Testis (tissue), 2 donors: ENCODE measurements at regions not wholly inside any gene's neighbourhood (a gene's known extent, or its start where the extent isn't known, plus 50 kb on each side); places are given as distances from the start of the nearest gene placed in this dataset.

Experiments used
- DNase-seq: peaks from one replicate; pipeline ENCODE4 v3.0.0-alpha.2; 2019
- H3K27ac ChIP-seq, 2 donors: fragments of 200-600 bp; sonication (generic); one replicate each; pipeline ENCODE4 v1.5.1; 2019
- H3K27me3 ChIP-seq: fragments of 200-600 bp; sonication (generic); one replicate; pipeline ENCODE4 v1.5.1; 2019
- H3K36me3 ChIP-seq: fragments of 200-600 bp; sonication (generic); one replicate; pipeline ENCODE4 v1.5.1; 2017; ENCODE audit warnings: low read depth; ENCODE audit errors: missing control alignments
- H3K4me1 ChIP-seq: fragments of 200-600 bp; sonication (generic); one replicate; pipeline ENCODE4 v1.5.1; 2019
- H3K4me3 ChIP-seq, 2 donors: fragments of 200-600 bp; sonication (generic); one replicate each; pipeline ENCODE4 v1.5.1; 2017 to 2019
- H3K9me3 ChIP-seq: fragments of 200-600 bp; sonication (generic); one replicate; pipeline ENCODE4 v1.5.1; 2017
- POLR2A ChIP-seq: fragments of 450-650 bp; IDR thresholded peaks from one replicate; pipeline ENCODE4 v1.6.1; 2017; ENCODE audit warnings: antibody characterized with exemption, mild to moderate bottlenecking, moderate library complexity
- WGBS, 2 donors: methylation state at CpG; one replicate each; pipeline ENCODE4 v1.1.5; 2018; 5-methylcytosine and 5-hydroxymethylcytosine counted together
- intact Hi-C: fragments of 100-400 bp; cut with DNase I; formaldehyde crosslinking; loops from one replicate; pipeline ENCODE4 v1.15.1; 2023; ENCODE audit warnings: low total_unique reads
- TF ChIP-seq, protein P1 (sequence below), 3 experiments: fragments of 450-650 bp in 2 of 3; fragments of 200-600 bp in 1 of 3; sonication (generic) in 1 of 3; IDR thresholded peaks; one replicate each; pipeline ENCODE4 v1.5.1; 2016 to 2019; ENCODE audit warnings: antibody characterized with exemption in 3 of 3, mild to moderate bottlenecking in 2 of 3, moderate library complexity in 1 of 3

DNA sequence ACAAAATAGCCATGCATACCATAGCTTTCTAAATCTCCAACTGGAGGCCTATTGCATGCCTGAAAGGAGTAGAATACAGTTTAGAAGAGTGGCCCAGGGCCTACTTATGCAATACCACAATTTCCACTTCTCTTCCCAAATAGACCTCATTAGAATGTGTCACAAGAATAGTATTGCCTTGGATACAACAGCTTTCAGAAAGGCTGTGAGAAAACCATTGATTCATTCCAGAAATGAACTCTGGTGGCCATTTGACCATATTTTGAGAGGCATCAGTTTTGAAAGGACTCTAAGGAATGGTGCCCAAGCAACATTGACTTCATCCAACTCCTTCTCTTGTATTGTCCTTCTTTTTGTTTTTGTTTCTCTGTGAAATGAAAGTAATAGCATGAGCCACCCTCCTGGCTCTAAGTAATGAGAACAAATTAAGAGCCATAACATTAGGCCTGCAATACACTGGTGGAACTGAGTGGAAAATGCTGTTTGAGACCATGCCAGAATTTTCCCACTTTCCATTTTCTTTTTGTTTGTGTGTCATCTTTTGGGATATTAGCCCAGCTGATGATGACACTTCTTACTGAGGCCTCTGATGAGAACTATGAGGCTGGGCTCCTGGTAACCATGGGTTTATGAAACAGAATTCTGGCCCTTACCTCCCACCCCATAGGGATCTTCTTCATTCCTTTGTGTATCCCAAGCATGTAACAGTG, 90.2 kb downstream of the TMEM174 start:
- Histone ChIP-seq H3K36me3 (no peaks in the 10 kb centered on the region), H3K27ac (no peak overlapping the region), H3K4me3 (no peak overlapping the region), H3K9me3 (no peaks in the 10 kb centered on the region), H3K4me1 (no peaks in the 10 kb centered on the region), H3K27me3 (no peaks in the 10 kb centered on the region)
- no peak for DNase-seq
- intact Hi-C loops, result no loop called here
- TF ChIP-seq POLR2A, result no peak

GRCh38 chr5:73256862-73257261, 83.9 kb downstream of the TMEM174 start:
- H3K9me3 ChIP-seq, result no peaks in the 10 kb centered on the region
- H3K4me3 ChIP-seq, result no peak overlapping the region
- no peaks in the 10 kb centered on the region for H3K27me3 ChIP-seq
- H3K4me1 ChIP-seq, result no peaks in the 10 kb centered on the region
- DNase-seq, result no peak
- intact Hi-C loops, result no loop called here
- no peaks in the 10 kb centered on the region for H3K36me3 ChIP-seq
- no peak overlapping the region for H3K27ac ChIP-seq
- 87 to 89% methylated on average over 1 of the region's 1 CpG for WGBS, 2 donors
- no peak for TF ChIP-seq POLR2A
- TF ChIP-seq, protein P1, sequence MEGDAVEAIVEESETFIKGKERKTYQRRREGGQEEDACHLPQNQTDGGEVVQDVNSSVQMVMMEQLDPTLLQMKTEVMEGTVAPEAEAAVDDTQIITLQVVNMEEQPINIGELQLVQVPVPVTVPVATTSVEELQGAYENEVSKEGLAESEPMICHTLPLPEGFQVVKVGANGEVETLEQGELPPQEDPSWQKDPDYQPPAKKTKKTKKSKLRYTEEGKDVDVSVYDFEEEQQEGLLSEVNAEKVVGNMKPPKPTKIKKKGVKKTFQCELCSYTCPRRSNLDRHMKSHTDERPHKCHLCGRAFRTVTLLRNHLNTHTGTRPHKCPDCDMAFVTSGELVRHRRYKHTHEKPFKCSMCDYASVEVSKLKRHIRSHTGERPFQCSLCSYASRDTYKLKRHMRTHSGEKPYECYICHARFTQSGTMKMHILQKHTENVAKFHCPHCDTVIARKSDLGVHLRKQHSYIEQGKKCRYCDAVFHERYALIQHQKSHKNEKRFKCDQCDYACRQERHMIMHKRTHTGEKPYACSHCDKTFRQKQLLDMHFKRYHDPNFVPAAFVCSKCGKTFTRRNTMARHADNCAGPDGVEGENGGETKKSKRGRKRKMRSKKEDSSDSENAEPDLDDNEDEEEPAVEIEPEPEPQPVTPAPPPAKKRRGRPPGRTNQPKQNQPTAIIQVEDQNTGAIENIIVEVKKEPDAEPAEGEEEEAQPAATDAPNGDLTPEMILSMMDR (IDR thresholded peaks at IDR 0.05), result no peak

DNA sequence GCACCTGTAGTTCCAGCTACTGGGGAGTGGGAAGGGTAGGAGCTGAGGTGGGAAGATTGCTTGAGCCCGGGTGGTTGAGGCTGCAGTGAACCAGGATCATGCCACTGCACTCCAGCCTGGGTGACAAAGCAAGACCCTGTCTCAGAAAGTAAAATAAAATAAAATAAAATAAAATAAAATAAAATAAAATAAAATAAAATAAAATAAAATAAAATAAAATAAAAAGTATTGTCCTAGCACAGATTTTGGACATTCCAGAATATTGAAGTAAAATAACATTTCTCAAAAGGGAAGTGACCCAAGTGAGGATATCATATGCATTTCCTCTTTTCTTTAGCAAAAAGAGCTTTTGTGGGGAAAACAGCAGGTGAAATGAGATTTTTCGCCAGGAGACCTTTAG, 83.5 kb downstream of the TMEM174 start:
- Histone ChIP-seq H3K4me3 (no peak overlapping the region), H3K9me3 (no peaks in the 10 kb centered on the region), H3K4me1 (no peaks in the 10 kb centered on the region), H3K36me3 (no peaks in the 10 kb centered on the region), H3K27ac (no peak overlapping the region), H3K27me3 (no peaks in the 10 kb centered on the region)
- 87 to 90% methylated on average over 2 of the region's 2 CpGs for WGBS, 2 donors
- intact Hi-C loops, result no loop called here
- TF ChIP-seq, protein P1 (IDR thresholded peaks at IDR 0.05), result no peak
- no peak for TF ChIP-seq POLR2A
- DNase-seq, result no peak

DNA sequence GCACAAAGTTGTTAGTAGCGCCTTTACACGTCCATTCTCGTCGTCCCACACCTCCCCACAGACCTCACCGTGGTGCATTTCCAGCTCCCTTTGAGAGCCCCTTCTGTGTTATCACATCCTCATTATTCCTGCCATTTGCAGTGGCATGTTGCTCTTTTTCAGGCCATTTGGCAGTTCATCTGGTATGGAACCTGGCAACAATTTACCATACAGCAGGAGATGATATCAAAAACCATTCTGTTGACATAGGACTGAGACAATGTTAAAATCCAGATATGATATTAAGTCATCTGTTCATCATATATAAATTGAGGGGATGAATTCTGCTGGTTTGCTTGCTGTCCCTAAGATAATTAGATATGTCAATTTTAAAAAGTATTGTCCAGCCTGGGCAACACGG, 83.0 kb downstream of the TMEM174 start:
- WGBS, 2 donors, result 48 to 70% methylated on average over 6 of the region's 6 CpGs
- intact Hi-C loops, result no loop called here

DNA sequence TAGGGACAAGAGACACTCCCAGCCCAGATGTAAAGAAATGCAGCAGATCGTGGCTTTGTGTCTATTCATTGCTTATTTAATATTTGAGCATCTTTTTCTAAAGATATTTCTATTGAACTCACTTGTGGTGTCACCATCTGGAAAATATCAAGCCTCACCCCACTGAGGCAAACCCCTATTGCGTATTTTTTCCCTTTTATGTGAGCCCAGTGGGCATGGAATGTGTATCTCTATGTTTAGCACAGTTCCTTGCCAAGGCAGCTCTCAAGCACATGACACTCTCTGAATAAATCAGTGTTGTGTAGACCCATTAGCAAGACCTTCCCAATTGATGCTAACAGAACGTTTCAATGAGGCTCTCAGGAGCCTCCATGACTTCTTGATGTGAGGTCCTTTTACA, 81.6 kb downstream of the TMEM174 start:
- Histone ChIP-seq H3K4me3 (no peak overlapping the region), H3K27ac (no peak overlapping the region), H3K27me3 (no peaks in the 10 kb centered on the region), H3K36me3 (no peaks in the 10 kb centered on the region), H3K4me1 (no peaks in the 10 kb centered on the region), H3K9me3 (no peaks in the 10 kb centered on the region)
- TF ChIP-seq, protein P1 (IDR thresholded peaks at IDR 0.05), result no peak
- TF ChIP-seq POLR2A, result no peak
- intact Hi-C loops, result no loop called here
- DNase-seq, result no peak
- 60 to 73% methylated on average over 3 of the region's 3 CpGs for WGBS, 2 donors

More for the DNA sequence above, 83.0 kb downstream of the TMEM174 start:
- TF ChIP-seq POLR2A, result no peak
- TF ChIP-seq, protein P1 (IDR thresholded peaks at IDR 0.05), result no peak
- Histone ChIP-seq H3K36me3 (no peaks in the 10 kb centered on the region), H3K9me3 (no peaks in the 10 kb centered on the region), H3K27ac (no peak overlapping the region), H3K4me1 (no peaks in the 10 kb centered on the region), H3K4me3 (no peak overlapping the region), H3K27me3 (no peaks in the 10 kb centered on the region)
- DNase-seq, result no peak
